Lower lobe of right lung (tissue), 2 donors: ENCODE measurements at regions not wholly inside any gene's neighbourhood (a gene's known extent, or its start where the extent isn't known, plus 50 kb on each side); places are given as distances from the start of the nearest gene placed in this dataset.

Source experiments
- ATAC-seq, 2 donors: fragments of 200-7000 bp; cut with Tn5 transposase; one replicate each; pipeline ENCODE4 v1.9.1; 2020 to 2022; ENCODE audit warnings: mild to moderate bottlenecking in 2 of 2, moderate library complexity in 2 of 2
- DNase-seq: peaks from one replicate; pipeline ENCODE4 v3.0.0-alpha.2; 2020
- H3K27ac ChIP-seq: fragments of 200-600 bp; one replicate; pipeline ENCODE4 v1.8.0; 2022
- H3K27me3 ChIP-seq: fragments of 200-600 bp; one replicate; pipeline ENCODE4 v1.8.0; 2022; ENCODE audit warnings: low read depth
- H3K36me3 ChIP-seq: fragments of 200-600 bp; one replicate; pipeline ENCODE4 v1.8.0; 2022; ENCODE audit warnings: mild to moderate bottlenecking
- H3K4me1 ChIP-seq: fragments of 200-600 bp; one replicate; pipeline ENCODE4 v1.8.0; 2022
- H3K4me3 ChIP-seq: fragments of 200-600 bp; one replicate; pipeline ENCODE4 v1.8.0; 2022; ENCODE audit warnings: mild to moderate bottlenecking
- H3K9me3 ChIP-seq: fragments of 200-600 bp; one replicate; pipeline ENCODE4 v1.8.0; 2022
- CTCF ChIP-seq: fragments of 200-600 bp; IDR thresholded peaks from one replicate; pipeline ENCODE4 v1.8.0; 2022; ENCODE audit warnings: antibody characterized with exemption, mild to moderate bottlenecking
- intact Hi-C: fragments of 100-400 bp; cut with DNase I; formaldehyde crosslinking; loops from one replicate; pipeline ENCODE4 v1.11.0; 2022
- donor health status: DM: no; HTN: yes; CAD: no; lungs with severe emphysema.

GRCh38 chr12:127175361-127175760, 1091.6 kb upstream of the TMEM132C start:
- Histone ChIP-seq H3K4me1 (no peaks in the 10 kb centered on the region), H3K9me3 (peaks cover 13% of the 10 kb centered on the region), H3K27me3 (no peaks in the 10 kb centered on the region), H3K36me3 (no peaks in the 10 kb centered on the region), H3K27ac (no peak overlapping the region), H3K4me3 (no peak overlapping the region)
- TF ChIP-seq CTCF = no peak
- intact Hi-C loops = no loop called here
- ATAC-seq (no peak), DNase-seq (no peak)

DNA sequence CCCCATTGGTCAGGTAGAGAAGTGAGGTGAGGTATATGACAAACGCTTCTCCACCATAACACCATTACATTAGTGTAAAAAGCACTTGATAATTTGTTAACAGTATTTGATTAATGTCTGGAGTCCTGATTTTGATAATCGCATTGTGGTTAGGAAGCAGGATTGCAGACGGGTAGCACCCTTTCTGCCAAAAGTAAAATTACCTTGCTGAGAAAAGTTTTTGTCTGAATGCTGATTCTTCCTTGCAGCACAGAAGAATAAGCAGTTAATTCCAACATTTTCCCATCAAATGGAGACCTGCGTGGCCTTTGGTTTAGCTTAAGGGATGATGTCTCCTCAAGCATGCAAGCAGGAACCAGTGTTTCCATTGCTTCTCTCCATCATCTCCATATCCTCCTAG, 1090.2 kb upstream of the TMEM132C start:
- H3K27me3 ChIP-seq = no peaks in the 10 kb centered on the region
- intact Hi-C loops = no loop called here
- no peak overlapping the region for H3K27ac ChIP-seq
- no peak for TF ChIP-seq CTCF
- no peak for ATAC-seq
- no peak overlapping the region for H3K4me3 ChIP-seq
- no peak for DNase-seq
- H3K4me1 ChIP-seq = no peaks in the 10 kb centered on the region
- peaks cover 13% of the 10 kb centered on the region for H3K9me3 ChIP-seq
- no peaks in the 10 kb centered on the region for H3K36me3 ChIP-seq

DNA sequence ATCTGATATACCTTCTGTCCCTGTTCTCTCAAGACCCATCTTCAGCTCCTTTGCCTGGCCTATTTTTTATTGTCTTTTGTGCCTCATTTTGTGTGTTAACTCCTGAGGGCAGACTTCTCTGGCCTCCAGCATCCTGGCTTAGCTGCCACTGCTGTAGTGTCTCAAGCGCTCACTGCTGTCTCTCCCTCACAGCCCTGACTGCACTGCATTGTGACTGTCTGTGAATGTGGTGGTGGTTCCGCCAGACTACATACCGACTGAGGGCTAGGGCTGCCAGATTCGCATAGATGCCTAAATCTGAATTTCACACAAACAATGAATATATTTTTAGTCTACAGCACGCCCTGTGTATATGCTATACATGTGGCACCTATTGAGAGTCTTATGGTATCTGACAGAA, 1088.9 kb upstream of the TMEM132C start:
- no peak overlapping the region for H3K4me3 ChIP-seq
- no peaks in the 10 kb centered on the region for H3K36me3 ChIP-seq
- DNase-seq (no peak), ATAC-seq (no peak)
- TF ChIP-seq CTCF = no peak
- intact Hi-C loops = no loop called here
- H3K9me3 ChIP-seq = peaks cover 13% of the 10 kb centered on the region
- H3K27me3 ChIP-seq = no peaks in the 10 kb centered on the region
- no peaks in the 10 kb centered on the region for H3K4me1 ChIP-seq
- H3K27ac ChIP-seq = no peak overlapping the region

DNA sequence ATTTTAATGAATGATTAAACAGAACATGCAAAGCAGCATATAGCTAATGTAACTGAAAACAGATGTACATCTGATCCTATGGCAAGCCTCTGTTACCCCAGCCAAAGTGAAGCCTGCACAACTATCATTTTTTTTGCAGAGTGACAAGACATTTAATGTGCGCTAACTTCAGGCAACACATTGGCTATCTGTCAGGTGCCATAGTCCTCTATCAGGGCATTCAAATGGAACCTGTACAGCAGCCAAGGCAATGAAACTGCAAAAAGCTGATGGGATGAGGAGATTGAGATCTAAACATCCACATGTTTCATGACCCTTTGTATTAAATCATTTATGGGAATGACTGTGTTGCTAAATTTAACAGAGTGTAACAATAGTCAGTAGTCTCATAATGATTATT, 1088.5 kb upstream of the TMEM132C start:
- intact Hi-C loops = no loop called here
- ATAC-seq = no peak
- DNase-seq = no peak
- H3K9me3 ChIP-seq = peaks cover 13% of the 10 kb centered on the region
- H3K36me3 ChIP-seq = no peaks in the 10 kb centered on the region
- H3K27ac ChIP-seq = no peak overlapping the region
- H3K4me3 ChIP-seq = no peak overlapping the region
- no peaks in the 10 kb centered on the region for H3K27me3 ChIP-seq
- TF ChIP-seq CTCF = no peak
- H3K4me1 ChIP-seq = no peaks in the 10 kb centered on the region

DNA sequence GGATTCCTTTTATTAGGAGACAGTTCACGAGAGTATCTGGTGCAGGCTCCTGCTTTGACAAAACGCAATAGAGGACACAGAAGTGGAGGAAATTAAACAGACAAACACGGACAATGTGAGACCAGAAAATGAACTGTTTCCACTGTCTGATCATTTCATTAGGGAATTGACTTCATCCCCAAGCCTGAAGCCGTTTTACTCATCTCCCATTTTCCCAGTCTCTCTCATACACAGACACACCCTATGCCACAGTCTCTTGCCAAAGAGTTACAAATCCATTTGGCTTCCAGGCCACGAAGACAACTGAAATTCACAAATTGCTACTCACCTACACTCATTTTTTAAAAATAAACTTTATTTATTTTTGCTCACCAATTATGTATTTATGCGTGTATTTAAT, 1087.8 kb upstream of the TMEM132C start:
- no peak for DNase-seq
- no peak for ATAC-seq
- intact Hi-C loops = no loop called here
- Histone ChIP-seq H3K4me3 (no peak overlapping the region), H3K4me1 (no peaks in the 10 kb centered on the region), H3K27me3 (no peaks in the 10 kb centered on the region), H3K36me3 (no peaks in the 10 kb centered on the region), H3K9me3 (peaks cover 13% of the 10 kb centered on the region), H3K27ac (no peak overlapping the region)
- no peak for TF ChIP-seq CTCF

- Histone ChIP-seq H3K9me3 (peaks cover 6% of the 10 kb centered on the region), H3K4me1 (no peaks in the 10 kb centered on the region), H3K27ac (no peak overlapping the region), H3K4me3 (no peak overlapping the region), H3K27me3 (no peaks in the 10 kb centered on the region), H3K36me3 (no peaks in the 10 kb centered on the region)
- intact Hi-C loops = no loop called here
- DNase-seq (no peak), ATAC-seq (no peak)
- no peak for TF ChIP-seq CTCF
These were observed 1085.0 kb upstream of the TMEM132C start for GRCh38 chr12:127182018-127182417.
